GM12865 (cell line): ENCODE measurements at regions not wholly inside any gene's neighbourhood (a gene's known extent, or its start where the extent isn't known, plus 50 kb on each side); places are given as distances from the start of the nearest gene placed in this dataset.
A peak's percentile ranks its signal among the peaks of the same experiment; 100 is the strongest.

Source experiments
- DNase-seq: peaks from one replicate; pipeline ENCODE4 v3.0.0; 2010; ENCODE audit warnings: low read depth
- H3K4me3 ChIP-seq: 2 replicates; pipeline ENCODE4 v1.5.1; 2011; ENCODE audit warnings: mild to moderate bottlenecking, low read depth, low read length, control low read depth
- CTCF ChIP-seq: IDR thresholded peaks from 2 replicates; pipeline ENCODE4 v1.5.1; 2011; ENCODE audit warnings: low read length, control low read depth, low read depth, inconsistent platforms; ENCODE audit not compliant: insufficient read depth; ENCODE audit errors: missing control alignments

DNA sequence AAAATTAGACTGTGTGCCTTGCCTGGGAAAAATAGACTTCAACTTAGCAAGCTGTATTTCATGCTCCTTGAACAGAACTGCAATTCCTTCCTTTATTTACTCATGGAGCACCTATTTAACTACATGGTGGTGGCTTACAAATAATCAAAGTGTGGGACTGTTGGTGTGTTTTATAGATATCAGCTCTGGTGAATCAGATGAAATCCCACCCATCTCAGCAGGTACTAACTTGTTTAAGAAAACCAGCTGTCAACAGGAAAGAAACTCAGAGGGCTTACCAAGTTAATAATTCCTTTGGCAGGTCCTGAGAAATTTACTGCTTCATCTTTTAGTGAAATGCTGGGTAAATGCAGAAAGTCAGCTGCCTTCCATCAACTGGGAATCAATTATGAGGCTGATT, 830.6 kb downstream of the SLC4A3 start:
- H3K4me3 ChIP-seq = no peak overlapping the region
- no peak for TF ChIP-seq CTCF
- no peak for DNase-seq

- no peak for DNase-seq
- peak; percentile 11 for TF ChIP-seq CTCF
- H3K4me3 ChIP-seq = no peak overlapping the region
These were observed 833.0 kb downstream of the SLC4A3 start for GRCh38 chr2:220460257-220460985.

DNA sequence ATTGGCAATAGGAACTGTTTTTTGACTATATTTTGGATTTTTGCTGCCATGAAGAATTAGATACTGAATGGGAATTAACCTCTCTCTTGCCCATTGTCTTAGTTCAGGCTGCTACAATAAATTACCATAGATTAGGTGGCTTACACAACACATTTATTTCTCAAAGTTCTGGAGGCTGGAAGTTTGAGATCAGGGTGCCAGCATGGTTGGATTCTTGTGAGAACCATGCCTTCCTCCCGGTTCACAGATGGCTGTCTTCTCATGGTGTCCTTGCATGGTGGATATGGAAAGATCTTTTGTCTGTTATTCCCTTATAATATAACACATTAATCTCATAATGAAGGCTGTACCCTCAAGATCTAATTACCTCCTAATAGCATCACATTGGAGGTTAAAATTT, 836.4 kb downstream of the SLC4A3 start:
- H3K4me3 ChIP-seq = no peak overlapping the region
- no peak for DNase-seq
- no peak for TF ChIP-seq CTCF

DNA sequence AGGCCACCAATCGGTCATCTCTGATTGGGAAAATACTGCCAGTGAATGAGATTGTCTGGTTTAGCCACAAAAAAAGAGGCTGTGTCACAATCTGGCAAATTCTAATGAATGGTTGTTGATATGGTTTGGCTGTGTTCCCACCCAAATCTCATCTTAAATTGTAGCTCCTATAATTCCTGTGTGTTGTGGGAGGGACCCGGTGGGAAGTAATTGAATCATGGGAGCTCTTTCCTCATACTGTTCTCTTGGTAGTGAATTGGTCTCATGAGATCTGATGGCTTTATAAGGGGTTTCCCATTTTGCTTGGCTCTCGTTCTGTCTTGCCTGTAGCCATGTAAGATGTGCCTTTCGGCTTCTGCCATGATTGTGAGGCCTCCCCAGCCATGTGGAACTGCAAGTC, 838.3 kb downstream of the SLC4A3 start:
- TF ChIP-seq CTCF = no peak
- DNase-seq = no peak

DNA sequence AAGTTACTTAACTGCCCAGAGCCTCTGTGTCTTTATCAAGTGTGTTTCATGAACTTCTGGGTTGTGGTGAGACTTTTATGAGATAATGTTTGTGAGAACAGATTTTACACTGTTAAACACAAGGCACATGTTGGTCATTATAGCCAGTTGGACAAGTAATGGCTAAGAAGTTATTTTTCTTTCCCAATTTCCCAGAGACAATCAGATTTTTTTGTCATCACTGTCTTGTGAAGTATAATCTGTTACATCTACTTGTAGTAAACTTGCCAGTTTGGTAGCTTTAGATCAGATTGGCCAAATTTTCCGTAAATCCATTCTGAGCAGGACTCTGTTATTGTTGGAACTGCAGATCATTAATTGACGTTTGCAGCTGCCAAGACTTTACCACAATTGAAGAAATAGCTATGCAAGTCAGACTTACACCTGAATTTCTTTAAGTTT, 838.8 kb downstream of the SLC4A3 start:
- DNase-seq = no peak
- no peak for TF ChIP-seq CTCF
- no peak overlapping the region for H3K4me3 ChIP-seq

More for the DNA sequence above, 838.3 kb downstream of the SLC4A3 start:
- H3K4me3 ChIP-seq = no peak overlapping the region

DNA sequence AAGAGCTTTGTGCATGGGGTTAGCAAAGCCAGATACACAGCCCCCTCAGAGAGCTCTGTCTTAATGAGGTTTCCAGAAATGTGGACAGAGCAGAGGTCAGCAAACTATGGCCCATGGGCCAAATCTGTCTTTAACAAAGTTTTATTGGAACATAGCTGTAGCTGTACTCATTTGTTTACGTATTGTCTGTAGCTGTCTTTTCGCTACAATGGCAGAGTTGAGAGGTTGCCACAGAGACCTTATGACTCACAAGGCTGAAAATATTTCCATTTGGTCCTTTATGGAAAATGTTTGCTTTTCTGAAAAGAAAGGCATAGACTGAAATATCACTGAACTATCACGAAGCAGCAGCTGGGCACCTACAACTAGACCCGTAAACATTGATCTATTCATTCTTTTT, 841.8 kb downstream of the SLC4A3 start:
- no peak for TF ChIP-seq CTCF
- DNase-seq = no peak

GRCh38 chr2:220473611-220474010, 846.2 kb downstream of the SLC4A3 start:
- H3K4me3 ChIP-seq = no peak overlapping the region
- TF ChIP-seq CTCF = no peak
- no peak for DNase-seq

More for the DNA sequence above, 841.8 kb downstream of the SLC4A3 start:
- no peak overlapping the region for H3K4me3 ChIP-seq
